Fibroblast of lung (primary cell): ENCODE measurements at regions not wholly inside any gene's neighbourhood (a gene's known extent, or its start where the extent isn't known, plus 50 kb on each side); places are given as distances from the start of the nearest gene placed in this dataset.

ENCODE experiments used
- DNase-seq, 2 donors: peaks; one replicate each; pipeline versions ENCODE4 v3.0.0 to v3.0.0-alpha.2; 2010; ENCODE audit warnings: low read depth in 2 of 2
- H2AFZ ChIP-seq: 2 replicates; pipeline ENCODE4 v1.5.1; 2012; ENCODE audit warnings: low read length, control low read depth, inconsistent platforms
- H3K27ac ChIP-seq: 2 replicates; pipeline ENCODE4 v1.5.1; 2011; ENCODE audit warnings: low read length, control low read depth; ENCODE audit not compliant: insufficient read depth
- H3K27me3 ChIP-seq: 2 replicates; pipeline ENCODE4 v1.5.1; 2011; ENCODE audit warnings: mild to moderate bottlenecking, low read length; ENCODE audit not compliant: control insufficient read depth, insufficient read depth
- H3K36me3 ChIP-seq: 2 replicates; pipeline ENCODE4 v1.5.1; 2011; ENCODE audit warnings: low read length; ENCODE audit not compliant: control insufficient read depth, insufficient read depth
- H3K4me1 ChIP-seq: 2 replicates; pipeline ENCODE4 v1.5.1; 2011; ENCODE audit warnings: low read length; ENCODE audit not compliant: control insufficient read depth, insufficient read depth; ENCODE audit errors: extremely low read depth
- H3K4me2 ChIP-seq: 2 replicates; pipeline ENCODE4 v1.5.1; 2011; ENCODE audit warnings: low read length, control low read depth; ENCODE audit not compliant: insufficient read depth; ENCODE audit errors: extremely low read depth
- H3K4me3 ChIP-seq, 4 experiments: fragments of 200-600 bp in 1 of 4; sonication (generic) in 1 of 4; replicated peaks in 1 of 4; 2 replicates each; pipeline ENCODE4 v1.5.1; 2011 to 2016; ENCODE audit warnings: low read length in 4 of 4, low read depth in 3 of 4, mild to moderate bottlenecking in 3 of 4, control low read depth in 2 of 4, inconsistent platforms in 1 of 4, mixed read lengths in 1 of 4; ENCODE audit not compliant: insufficient read depth in 1 of 4; ENCODE audit errors: control extremely low read depth in 1 of 4
- H3K79me2 ChIP-seq: 2 replicates; pipeline ENCODE4 v1.5.1; 2012; ENCODE audit warnings: mild to moderate bottlenecking, low read length, inconsistent platforms; ENCODE audit not compliant: control insufficient read depth, insufficient read depth
- H3K9ac ChIP-seq: 2 replicates; pipeline ENCODE4 v1.5.1; 2011; ENCODE audit warnings: mild to moderate bottlenecking, low read length, control low read depth; ENCODE audit not compliant: insufficient read depth
- H3K9me3 ChIP-seq: 2 replicates; pipeline ENCODE4 v1.5.1; 2012; ENCODE audit warnings: low read depth, low read length; ENCODE audit not compliant: control insufficient read depth, insufficient read depth
- H4K20me1 ChIP-seq: 2 replicates; pipeline ENCODE4 v1.5.1; 2011; ENCODE audit warnings: low read length; ENCODE audit not compliant: control insufficient read depth, insufficient read depth; ENCODE audit errors: extremely low read depth
- EZH2 ChIP-seq: IDR thresholded peaks from 2 replicates; pipeline ENCODE4 v1.5.1; 2012; ENCODE audit warnings: low read length, control low read depth, mild to moderate bottlenecking; ENCODE audit errors: missing control alignments
- TF ChIP-seq, protein P1 (sequence below), 2 donors: IDR thresholded peaks in 1 of 2; conservative IDR thresholded peaks in 1 of 2; 1 replicate in 1 of 2; 2 replicates in 1 of 2; pipeline ENCODE4 v1.5.1; 2011 to 2012; ENCODE audit warnings: low read length in 2 of 2, control low read depth in 1 of 2, inconsistent platforms in 1 of 2, low read depth in 1 of 2, mild to moderate bottlenecking in 1 of 2

DNA sequence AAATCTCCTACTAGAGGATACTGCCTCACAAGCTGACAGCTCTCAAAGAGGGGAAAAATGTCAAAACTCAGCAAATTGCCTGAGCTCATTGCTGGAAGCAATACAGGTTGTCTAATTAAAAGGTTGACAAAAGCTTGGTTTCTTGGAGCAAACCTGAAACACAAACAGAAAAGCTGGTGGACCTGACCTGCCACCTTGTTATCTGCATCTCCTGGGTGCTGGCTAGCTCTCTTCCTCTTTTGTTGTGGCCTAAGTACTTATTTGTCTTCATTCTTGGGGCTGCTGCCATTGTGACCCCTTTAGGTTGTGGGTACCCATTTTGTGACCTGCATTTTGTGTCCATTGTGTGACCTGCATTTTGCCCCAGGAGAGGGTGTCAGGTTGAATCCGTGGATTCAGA is 184.5 kb downstream of the KIT start:
- H3K9me3 ChIP-seq = no peaks in the 10 kb centered on the region
- no peak overlapping the region for H3K27ac ChIP-seq
- no peak for DNase-seq
- no peaks in the 10 kb centered on the region for H4K20me1 ChIP-seq
- no peak overlapping the region for H3K4me2 ChIP-seq
- no peaks in the 10 kb centered on the region for H3K79me2 ChIP-seq
- H3K4me3 ChIP-seq = no peak overlapping the region
- H3K27me3 ChIP-seq = no peaks in the 10 kb centered on the region
- H3K4me1 ChIP-seq = no peaks in the 10 kb centered on the region
- H2AFZ ChIP-seq = no peak overlapping the region
- no peaks in the 10 kb centered on the region for H3K36me3 ChIP-seq
- TF ChIP-seq, protein P1, sequence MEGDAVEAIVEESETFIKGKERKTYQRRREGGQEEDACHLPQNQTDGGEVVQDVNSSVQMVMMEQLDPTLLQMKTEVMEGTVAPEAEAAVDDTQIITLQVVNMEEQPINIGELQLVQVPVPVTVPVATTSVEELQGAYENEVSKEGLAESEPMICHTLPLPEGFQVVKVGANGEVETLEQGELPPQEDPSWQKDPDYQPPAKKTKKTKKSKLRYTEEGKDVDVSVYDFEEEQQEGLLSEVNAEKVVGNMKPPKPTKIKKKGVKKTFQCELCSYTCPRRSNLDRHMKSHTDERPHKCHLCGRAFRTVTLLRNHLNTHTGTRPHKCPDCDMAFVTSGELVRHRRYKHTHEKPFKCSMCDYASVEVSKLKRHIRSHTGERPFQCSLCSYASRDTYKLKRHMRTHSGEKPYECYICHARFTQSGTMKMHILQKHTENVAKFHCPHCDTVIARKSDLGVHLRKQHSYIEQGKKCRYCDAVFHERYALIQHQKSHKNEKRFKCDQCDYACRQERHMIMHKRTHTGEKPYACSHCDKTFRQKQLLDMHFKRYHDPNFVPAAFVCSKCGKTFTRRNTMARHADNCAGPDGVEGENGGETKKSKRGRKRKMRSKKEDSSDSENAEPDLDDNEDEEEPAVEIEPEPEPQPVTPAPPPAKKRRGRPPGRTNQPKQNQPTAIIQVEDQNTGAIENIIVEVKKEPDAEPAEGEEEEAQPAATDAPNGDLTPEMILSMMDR (conservative IDR thresholded peaks at IDR 0.05 in 1 of 2, IDR thresholded peaks at IDR 0.05 in 1 of 2; ENCODE audit: low read depth in 1 of 2, low read length in 2 of 2) = no peak
- TF ChIP-seq EZH2 = no peak
- no peak overlapping the region for H3K9ac ChIP-seq

- Histone ChIP-seq H3K9me3 (no peaks in the 10 kb centered on the region), H3K36me3 (no peaks in the 10 kb centered on the region), H3K27ac (no peak overlapping the region), H3K9ac (no peak overlapping the region), H4K20me1 (no peaks in the 10 kb centered on the region), H3K79me2 (no peaks in the 10 kb centered on the region), H2AFZ (no peak overlapping the region), H3K27me3 (no peaks in the 10 kb centered on the region), H3K4me3 (no peak overlapping the region), H3K4me1 (no peaks in the 10 kb centered on the region), H3K4me2 (no peak overlapping the region)
- TF ChIP-seq, protein P1 (conservative IDR thresholded peaks at IDR 0.05 in 1 of 2, IDR thresholded peaks at IDR 0.05 in 1 of 2; ENCODE audit: low read depth in 1 of 2, low read length in 2 of 2) = peak in 1 of 2 donors; percentile 30
- TF ChIP-seq EZH2 = no peak
- peak in 1 of 2 donors; percentile 12 for DNase-seq
Observed at GRCh38 chr4:54840992-54841768, 183.4 kb downstream of the KIT start.

DNA sequence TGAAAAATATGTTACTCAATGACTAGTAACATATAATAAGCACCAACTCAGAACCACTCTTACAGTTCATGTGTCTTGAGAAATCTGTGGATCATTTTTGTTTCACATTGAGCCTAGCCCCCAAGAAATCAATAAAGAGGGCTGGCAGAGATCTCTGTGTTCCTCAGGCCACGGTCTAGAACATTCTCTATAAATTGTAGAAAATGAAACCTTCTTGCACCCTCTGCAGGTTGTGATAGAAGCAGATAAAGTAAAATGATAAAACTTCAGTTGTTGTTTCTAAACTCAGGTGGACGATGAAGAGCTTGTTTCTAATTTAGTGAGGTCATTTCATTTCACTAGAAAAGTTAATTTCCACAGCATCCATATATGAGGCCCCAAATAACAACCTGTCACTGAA is 182.7 kb downstream of the KIT start:
- no peaks in the 10 kb centered on the region for H4K20me1 ChIP-seq
- H3K79me2 ChIP-seq = no peaks in the 10 kb centered on the region
- no peak overlapping the region for H2AFZ ChIP-seq
- H3K9ac ChIP-seq = no peak overlapping the region
- no peaks in the 10 kb centered on the region for H3K9me3 ChIP-seq
- no peak overlapping the region for H3K4me2 ChIP-seq
- DNase-seq = no peak
- H3K27me3 ChIP-seq = no peaks in the 10 kb centered on the region
- H3K4me1 ChIP-seq = no peaks in the 10 kb centered on the region
- no peaks in the 10 kb centered on the region for H3K36me3 ChIP-seq
- TF ChIP-seq, protein P1 (conservative IDR thresholded peaks at IDR 0.05 in 1 of 2, IDR thresholded peaks at IDR 0.05 in 1 of 2; ENCODE audit: low read depth in 1 of 2, low read length in 2 of 2) = peak; percentile 4 to 11
- no peak for TF ChIP-seq EZH2
- no peak overlapping the region for H3K4me3 ChIP-seq
- no peak overlapping the region for H3K27ac ChIP-seq
